ENCODE measurements at regions not wholly inside any gene's neighbourhood (a gene's known extent, or its start where the extent isn't known, plus 50 kb on each side); places are given as distances from the start of the nearest gene placed in this dataset.
"Not testable (repeated sequence)": the region's sequence is repeated elsewhere in the genome, so short reads cannot be mapped to it uniquely, and the experiment has no call there.

DNA sequence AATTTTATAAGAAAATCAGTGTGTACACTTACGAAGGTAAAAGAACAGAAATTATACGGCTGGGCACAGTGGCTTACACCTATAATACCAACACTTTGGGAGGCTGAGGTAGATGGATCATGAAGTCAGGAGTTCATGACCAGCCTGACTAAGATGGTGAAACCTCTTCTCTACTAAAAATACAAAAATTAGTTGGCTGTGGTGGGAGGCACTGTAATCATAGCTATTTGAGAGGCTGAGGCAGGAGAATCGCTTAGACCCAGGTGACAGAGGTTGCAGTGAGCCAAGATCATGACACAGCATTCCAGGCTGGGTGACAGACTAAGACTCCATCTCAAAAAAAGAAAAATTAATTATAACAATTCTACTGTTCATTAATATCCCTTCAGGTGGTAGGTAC lies 151.9 kb downstream of the ZNF737 start:
- in situ Hi-C loops (cut with HindIII; ENCODE audit: low pct_unique_long_range_greater_than_20kb, low sequenced_read_pairs): no loop called here
- DNase-seq (ENCODE audit: low read depth): no peak

DNA sequence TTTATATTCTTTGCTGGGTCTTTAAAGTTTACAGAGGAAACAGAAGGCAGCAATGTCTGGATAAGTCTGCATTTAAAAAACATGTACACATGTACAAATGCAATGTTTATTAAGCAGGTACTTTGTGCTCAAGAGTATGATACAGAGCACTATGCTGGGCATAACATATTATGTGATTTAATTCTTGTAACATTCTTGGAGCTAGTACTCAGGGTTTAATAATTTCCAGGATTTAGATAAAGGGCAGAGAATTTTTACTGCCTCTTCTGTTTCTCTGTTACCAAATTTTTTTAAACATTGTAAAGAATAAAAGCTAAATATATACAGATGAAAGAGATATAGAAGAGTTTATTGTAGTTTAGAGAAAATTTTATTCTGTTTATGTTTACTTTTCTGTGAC lies 152.7 kb downstream of the ZNF737 start:
- no peak for DNase-seq (ENCODE audit: low read depth)
- in situ Hi-C loops (cut with HindIII; ENCODE audit: low pct_unique_long_range_greater_than_20kb, low sequenced_read_pairs): no loop called here

DNA sequence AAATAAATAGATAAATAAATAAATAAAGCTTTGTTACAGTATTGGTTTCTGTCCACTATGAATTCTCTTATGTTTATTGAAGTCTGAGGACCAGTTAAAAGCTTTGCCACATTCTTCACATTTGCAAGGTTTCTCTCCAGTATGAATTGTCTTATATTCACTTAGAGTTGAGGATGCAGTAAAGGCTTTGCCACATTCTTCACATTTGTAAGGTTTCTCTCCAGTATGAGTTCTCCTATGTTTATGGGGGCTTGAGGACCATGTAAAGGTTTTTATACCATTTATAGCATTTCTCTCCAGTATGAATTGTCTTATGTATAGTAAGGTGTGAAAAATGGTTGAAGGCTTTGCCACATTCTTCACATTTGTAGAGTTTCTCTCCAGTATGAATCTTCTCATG lies 168.3 kb downstream of the ZNF737 start:
- in situ Hi-C loops (cut with HindIII; ENCODE audit: low pct_unique_long_range_greater_than_20kb, low sequenced_read_pairs): no loop called here
- DNase-seq (ENCODE audit: low read depth): peak; percentile 21

DNA sequence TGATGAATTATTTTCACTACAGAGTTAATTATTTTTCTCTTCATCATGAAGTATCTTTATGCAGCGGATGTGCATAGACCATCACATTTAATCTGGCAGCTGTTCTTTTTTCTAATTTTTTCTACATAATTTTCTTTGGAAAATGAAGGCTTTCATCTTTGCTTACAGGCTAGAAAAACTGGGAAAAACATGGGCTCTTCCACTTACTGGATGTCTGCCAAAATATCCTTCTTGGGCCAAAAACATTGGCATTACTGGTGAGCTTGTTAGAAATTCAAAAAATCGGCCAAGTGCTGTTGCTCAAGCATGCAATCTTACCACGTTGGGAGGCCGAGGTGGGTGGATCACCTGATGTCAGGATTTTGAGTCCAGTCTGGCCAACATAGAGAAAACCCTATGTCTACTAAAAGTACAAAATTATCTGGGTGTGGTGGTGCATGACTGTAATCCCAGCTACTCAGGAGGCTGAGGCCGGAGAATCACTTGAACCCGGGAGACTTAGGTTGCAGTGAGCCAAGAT lies 176.8 kb downstream of the ZNF737 start:
- in situ Hi-C loops (cut with HindIII; ENCODE audit: low pct_unique_long_range_greater_than_20kb, low sequenced_read_pairs): no loop called here
- no peak for DNase-seq (ENCODE audit: low read depth)

DNA sequence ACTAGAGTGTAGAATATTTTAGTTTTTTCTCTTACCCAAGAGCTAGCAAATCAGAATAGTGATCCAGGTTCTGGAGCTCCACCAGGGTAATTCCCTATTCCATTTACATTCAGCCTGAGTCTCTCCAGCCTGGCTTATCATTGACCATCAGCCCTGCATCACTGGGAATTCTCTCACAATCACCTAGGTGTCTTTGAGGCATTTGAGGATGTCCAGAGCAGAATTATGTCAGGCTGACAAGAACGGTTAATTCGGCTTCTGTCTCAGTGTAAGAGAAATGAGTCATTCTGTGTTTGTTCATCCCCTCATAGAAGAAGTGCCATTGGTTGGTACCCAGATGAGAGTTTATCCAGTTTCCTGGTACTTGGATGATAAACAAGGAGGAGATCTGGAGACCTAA lies 180.5 kb downstream of the ZNF737 start:
- DNase-seq (ENCODE audit: low read depth): no peak
- in situ Hi-C loops (cut with HindIII; ENCODE audit: low pct_unique_long_range_greater_than_20kb, low sequenced_read_pairs): no loop called here

DNA sequence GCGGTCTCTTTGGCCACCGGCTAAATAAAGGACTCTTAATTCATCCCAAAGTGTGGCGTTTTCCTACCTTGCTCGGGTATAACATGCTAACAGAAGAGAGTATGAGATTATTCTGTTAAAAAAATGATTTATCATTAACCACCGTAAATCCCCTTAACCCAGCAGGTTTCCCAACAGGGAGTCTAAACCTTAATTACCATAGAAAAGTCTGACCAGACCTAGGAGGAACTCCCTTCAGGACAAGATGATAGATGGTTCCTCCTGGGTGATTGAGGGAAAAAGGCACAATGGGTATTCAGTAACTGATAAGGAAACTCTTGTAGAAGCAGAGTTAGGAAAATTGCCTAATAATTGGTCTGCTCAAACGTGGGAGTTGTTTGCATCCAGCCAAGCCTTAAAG lies 193.7 kb downstream of the ZNF737 start:
- DNase-seq (ENCODE audit: low read depth): no peak
- in situ Hi-C loops (cut with HindIII; ENCODE audit: low pct_unique_long_range_greater_than_20kb, low sequenced_read_pairs): no loop called here

DNA sequence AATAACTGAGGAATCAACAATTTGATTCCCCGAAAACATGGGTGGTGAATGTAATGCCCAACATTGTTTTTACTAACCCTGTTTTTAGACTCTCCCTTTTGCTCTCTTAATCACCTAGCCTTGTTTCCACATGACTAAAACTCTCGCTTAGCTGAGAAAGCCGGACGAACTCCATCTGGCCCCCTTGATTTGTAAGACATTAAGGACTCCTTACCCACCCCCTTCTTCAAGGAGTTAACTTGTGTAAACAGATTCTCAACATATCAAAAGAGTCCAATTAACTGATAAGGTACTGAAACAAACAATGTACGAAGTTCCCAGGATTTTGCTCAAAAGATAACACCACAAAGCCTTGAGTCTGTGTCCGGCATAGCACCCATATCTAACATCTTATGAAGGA lies 194.3 kb downstream of the ZNF737 start:
- in situ Hi-C loops (cut with HindIII; ENCODE audit: low pct_unique_long_range_greater_than_20kb, low sequenced_read_pairs); DNase-seq (ENCODE audit: low read depth): not testable (repeated sequence)

DNA sequence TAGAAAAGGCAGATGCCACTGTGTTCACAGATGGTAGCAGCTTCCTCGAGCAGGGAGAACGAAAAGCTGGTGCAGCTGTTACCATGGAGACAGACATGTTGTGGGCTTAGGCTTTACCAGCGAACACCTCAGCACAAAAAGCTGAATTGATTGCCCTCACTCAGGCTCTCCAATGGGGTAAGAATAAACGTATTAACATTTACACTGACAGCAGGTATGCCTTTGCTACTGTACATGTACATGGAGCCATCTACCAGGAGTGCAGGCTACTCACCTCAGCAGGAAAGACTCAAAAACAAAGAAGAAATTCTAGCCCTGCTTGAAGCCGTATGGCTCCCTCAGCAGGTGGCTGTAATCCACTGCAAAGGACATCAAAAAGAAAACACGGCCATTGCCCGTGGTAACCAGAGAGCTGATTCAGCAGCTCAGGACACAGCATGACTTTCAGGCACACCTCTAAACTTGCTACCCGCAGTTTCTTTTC lies 197.7 kb downstream of the ZNF737 start:
- in situ Hi-C loops (cut with HindIII; ENCODE audit: low pct_unique_long_range_greater_than_20kb, low sequenced_read_pairs): no loop called here
- DNase-seq (ENCODE audit: low read depth): no peak

DNA sequence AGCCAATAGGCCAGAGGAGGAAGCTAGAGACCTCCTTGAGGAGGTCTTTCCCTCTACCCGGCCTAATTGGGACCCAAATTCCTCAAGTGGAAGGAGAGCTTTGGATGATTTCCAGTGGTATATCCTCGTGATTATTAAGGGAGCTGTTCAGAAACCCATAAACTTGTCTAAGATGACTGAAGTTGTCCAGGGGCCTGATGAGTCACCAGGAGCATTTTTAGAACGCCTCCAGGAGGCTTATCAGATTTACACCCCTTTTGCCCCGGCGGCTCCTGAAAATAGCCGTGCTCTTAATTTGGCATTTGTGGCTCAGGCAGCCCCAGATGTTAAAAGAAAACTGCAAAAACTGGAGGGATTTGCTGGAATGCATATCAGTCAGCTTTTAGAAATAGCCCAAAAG lies 198.1 kb downstream of the ZNF486 start:
- no peak for DNase-seq (ENCODE audit: low read depth)
- in situ Hi-C loops (cut with HindIII; ENCODE audit: low pct_unique_long_range_greater_than_20kb, low sequenced_read_pairs): no loop called here

DNA sequence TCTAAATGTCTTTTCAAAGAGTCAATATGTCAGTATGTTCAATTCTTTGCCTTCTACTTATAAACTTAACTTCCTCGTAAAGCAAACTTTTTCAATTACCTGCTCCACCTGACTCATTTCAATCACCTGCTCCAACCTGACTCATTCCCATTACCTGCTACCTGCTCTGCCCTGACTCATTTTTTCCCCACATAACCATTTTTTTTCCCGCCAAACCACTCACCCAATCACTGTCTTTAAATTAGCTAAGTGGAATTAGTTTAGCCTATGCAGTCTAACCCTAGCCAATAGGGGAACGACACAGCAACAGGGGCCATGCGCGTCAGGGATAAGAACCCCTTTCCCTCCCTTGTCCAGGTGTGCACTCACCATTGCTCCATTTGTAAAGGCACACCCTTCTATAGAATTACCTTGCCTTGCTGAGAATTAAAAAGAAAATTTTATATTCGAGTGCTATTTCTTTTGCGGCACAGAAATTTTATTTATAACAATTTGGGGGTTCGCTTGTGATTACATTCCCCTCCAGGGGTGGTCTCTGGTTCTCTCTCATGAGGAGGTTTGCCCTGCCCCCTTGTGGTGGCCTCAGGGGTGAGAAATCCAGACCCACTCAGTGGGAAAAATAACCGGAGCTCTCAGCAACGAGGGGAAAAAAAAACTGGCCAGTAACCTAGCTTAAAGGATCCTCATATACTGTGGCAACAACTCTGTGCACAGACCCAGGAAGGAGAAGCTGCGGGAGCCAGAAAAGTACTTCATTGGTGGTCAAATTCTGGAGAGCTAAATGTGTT lies 193.1 kb downstream of the ZNF486 start:
- no peak for DNase-seq (ENCODE audit: low read depth)
- in situ Hi-C loops (cut with HindIII; ENCODE audit: low pct_unique_long_range_greater_than_20kb, low sequenced_read_pairs): no loop called here

DNA sequence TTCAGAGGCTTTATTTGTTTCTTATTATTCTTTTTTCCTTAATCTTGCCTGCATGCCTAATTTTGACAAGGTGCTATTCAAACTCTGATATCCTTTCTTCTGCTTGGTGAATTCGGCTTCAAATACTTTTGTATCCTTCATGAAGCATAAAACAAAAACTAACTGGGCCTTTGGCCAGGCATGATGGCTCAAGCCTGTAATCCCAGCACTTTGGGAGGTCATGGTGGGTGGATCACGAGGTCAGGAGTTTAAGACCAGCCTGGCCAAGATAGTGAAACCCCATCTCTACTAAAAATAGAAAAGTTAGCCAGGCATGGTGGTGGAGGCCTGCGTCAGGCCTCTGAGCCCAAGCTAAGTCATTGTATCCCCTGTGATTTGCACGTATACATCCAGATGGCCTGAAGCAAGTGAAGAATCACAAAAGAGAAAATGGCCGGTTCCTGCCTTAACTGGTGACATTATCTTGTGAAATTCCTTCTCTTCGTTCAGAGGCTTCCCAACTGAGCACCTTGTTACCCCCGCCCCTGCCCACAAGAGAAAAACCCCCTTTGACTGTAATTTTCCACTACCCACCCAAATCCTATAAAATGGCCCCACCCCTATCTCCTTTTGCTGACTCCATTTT lies 191.9 kb downstream of the ZNF486 start:
- DNase-seq (ENCODE audit: low read depth); in situ Hi-C loops (cut with HindIII; ENCODE audit: low pct_unique_long_range_greater_than_20kb, low sequenced_read_pairs): not testable (repeated sequence)

DNA sequence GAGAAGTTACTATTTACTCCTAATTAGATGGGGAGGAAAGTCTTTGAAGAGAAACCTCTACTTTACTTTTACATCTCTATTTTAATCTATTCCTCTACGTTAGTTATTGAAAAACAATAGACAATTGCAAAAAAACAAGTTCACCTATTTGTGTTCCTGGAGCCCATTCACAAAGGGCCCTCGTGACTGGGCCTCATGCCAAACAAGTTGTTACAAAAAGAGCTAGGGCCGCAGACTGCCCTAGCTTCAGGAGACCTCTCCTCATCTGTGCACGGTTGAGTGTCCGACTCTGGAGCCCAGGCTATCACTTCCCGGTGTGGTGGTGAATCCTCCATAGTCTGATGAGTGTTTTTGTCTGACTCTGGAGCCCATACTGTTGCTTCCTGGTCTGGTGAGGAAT lies 190.9 kb downstream of the ZNF486 start:
- no peak for DNase-seq (ENCODE audit: low read depth)
- in situ Hi-C loops (cut with HindIII; ENCODE audit: low pct_unique_long_range_greater_than_20kb, low sequenced_read_pairs): no loop called here

DNA sequence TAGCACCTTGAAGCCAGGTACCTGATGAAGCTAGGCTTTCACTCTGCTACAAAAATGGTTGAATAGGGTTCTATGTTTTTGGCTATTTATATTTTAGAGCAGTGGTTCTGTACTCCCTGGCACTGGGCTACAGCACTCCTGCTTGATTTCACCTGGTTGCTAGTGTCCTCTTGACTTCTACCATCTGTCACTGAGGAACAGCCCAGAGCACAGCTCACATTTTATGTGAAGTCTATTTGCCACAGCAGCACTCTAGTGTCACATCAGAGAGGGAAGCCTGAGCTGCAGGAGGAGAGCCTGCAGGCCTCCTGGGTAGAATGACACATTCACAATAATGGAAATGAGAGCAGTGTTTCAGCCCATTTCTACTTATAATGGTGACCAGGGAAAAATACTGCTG lies 184.2 kb downstream of the ZNF486 start:
- no peak for DNase-seq (ENCODE audit: low read depth)
- in situ Hi-C loops (cut with HindIII; ENCODE audit: low pct_unique_long_range_greater_than_20kb, low sequenced_read_pairs): no loop called here

DNA sequence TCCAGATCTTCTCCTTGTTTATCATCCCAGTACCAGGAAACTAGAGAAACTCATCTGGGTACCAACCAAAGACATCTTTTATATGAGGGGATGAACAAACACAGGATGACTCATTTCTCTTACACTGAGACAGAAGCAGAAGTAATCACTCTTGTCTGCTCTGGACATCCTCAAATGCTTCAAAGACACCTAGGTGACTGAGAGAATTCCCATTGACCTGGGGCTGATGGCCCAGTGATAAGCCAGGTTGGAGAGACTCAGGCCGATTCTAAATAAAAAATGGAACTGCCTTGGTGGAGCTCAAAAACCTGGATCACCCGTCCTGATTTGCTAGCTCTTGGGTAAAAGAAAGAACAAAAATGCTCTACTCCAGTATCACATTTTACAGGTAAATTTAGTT lies 182.2 kb downstream of the ZNF486 start:
- in situ Hi-C loops (cut with HindIII; ENCODE audit: low pct_unique_long_range_greater_than_20kb, low sequenced_read_pairs): no loop called here
- no peak for DNase-seq (ENCODE audit: low read depth)

DNA sequence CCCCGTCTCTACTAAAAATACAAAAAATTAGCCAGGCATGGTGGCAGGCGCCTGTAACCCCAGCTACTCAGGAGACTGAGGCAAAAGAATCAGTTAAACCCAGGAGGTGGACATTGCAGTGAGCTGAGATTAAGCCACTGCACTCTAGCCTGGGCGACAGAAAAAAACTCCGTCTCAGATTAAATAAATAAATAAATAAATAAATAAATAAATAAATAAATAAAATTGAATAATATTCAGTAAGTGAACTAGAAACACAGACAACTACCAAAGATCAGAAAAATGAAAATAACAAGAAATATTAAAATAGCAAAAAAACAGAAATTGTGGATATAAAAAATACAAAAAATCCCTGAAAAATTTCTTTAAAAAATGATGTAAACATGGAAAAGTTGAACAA lies 172.4 kb downstream of the ZNF486 start:
- in situ Hi-C loops (cut with HindIII; ENCODE audit: low pct_unique_long_range_greater_than_20kb, low sequenced_read_pairs): no loop called here

DNA sequence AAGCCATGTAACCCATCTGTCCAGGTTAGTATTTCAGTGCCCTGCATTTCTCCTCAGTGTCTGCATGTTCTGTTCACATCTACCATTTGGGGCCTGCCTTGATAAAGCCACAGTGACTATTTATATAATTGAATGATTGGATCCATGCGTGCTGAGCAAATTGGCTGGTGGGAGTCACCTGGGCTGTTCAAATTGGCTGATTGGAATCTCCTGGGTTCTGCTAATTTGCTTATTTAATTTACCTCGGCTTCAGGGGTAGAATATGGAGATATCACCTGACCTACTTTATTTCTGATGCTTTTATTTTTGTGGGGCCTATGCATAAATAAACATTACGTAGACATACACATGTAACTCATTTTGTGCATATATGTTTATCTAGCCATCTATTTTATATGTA lies 167.7 kb downstream of the ZNF486 start:
- in situ Hi-C loops (cut with HindIII; ENCODE audit: low pct_unique_long_range_greater_than_20kb, low sequenced_read_pairs): no loop called here
- no peak for DNase-seq (ENCODE audit: low read depth)

More for the DNA sequence above, 172.4 kb downstream of the ZNF486 start:
- DNase-seq (ENCODE audit: low read depth): no peak

DNA sequence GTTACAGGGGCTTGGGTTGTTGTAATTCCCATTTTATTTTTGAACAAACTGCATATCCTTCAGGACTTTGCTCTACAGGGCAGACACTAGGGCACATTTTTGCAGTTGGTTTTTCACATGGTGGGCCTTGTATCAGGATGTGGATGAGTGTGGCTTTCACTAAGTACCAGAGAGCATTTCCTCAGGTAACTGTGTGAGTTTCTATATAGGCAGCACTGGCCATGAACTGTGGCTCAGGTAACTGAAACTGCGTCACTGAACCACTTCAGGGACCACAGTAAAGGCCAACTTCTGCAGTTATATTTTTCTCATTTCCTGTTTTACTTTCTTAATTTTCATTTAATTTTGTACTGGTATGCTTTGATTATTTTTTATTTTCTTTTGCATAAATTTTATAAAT lies 166.5 kb downstream of the ZNF486 start:
- in situ Hi-C loops (cut with HindIII; ENCODE audit: low pct_unique_long_range_greater_than_20kb, low sequenced_read_pairs): no loop called here
- DNase-seq (ENCODE audit: low read depth): no peak

DNA sequence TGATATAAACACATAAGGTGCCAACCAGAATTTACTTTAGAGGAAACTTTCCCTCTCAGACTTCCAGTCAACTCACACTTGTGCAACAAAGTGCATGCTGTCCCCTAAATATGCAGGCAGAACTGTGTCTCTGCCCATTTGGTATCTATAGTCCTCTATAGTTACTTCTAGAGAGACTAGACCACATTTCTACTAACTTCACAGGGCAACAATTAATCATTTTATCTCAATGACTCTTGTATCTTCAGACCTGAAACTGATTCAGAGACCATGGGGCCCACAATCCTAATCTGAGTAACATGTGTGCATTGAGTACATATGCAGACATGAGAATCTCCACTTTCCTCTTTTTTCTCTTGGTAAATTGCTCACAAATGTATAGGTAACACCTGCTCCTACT lies 158.1 kb downstream of the ZNF486 start:
- in situ Hi-C loops (cut with HindIII; ENCODE audit: low pct_unique_long_range_greater_than_20kb, low sequenced_read_pairs): no loop called here
- DNase-seq (ENCODE audit: low read depth): no peak

DNA sequence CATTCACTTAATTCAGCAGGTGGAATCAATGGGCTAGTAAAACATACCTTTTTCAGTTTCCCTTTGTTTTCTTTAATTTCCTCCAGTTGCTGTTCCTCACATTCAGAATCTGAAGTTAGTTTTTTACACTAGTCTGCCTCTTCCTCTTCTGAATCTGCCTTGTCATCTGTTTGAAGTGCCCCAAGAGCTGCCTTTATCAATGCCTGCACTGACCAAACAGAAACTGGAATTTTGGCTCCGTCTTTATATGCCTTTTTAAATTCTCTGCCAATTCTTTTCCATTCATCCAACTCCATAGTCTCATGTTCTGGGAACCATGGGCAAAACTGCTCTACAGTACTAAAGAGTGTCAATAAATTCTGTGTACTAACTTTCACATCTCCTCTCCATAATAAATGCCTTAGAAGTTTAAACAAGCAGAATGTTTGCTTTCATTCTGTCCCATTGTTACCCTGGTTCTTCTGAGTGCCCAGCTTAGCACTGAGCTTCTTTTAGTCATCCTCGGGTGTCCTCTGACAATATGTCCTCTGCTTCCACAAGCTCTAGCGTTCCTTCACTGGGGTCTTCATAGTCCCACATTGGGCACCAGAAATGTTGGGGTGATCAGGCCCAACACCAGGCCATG lies 154.2 kb downstream of the ZNF486 start:
- no peak for DNase-seq (ENCODE audit: low read depth)
- in situ Hi-C loops (cut with HindIII; ENCODE audit: low pct_unique_long_range_greater_than_20kb, low sequenced_read_pairs): no loop called here

All from Caki2 (cell line).